ENCODE measurements at regions not wholly inside any gene's neighbourhood (a gene's known extent, or its start where the extent isn't known, plus 50 kb on each side); places are given as distances from the start of the nearest gene placed in this dataset.

GRCh38 chr17:5672815-5673430 lies 88.6 kb upstream of the NLRP1 start:
- no peak for DNase-seq
- intact Hi-C loops (cut with DNase I; ENCODE audit: low total_unique reads), result no loop called here
- Histone ChIP-seq H3K4me3 (no peak overlapping the region), H3K27ac (no peak overlapping the region), H3K36me3 (no peaks in the 10 kb centered on the region), H3K9me3 (no peaks in the 10 kb centered on the region), H3K4me1 (peaks cover 0 to 5% (median 0%) of the 10 kb centered on the region in 6 donors), H3K27me3 (replicated peaks in 1 of 7) (peaks cover 0 to 34% (median 4%) of the 10 kb centered on the region in 7 donors)
- TF ChIP-seq POLR2AphosphoS5 (IDR thresholded peaks at IDR 0.05) (no peak), POLR2A (IDR thresholded peaks at IDR 0.05) (no peak)
- TF ChIP-seq, protein P1, sequence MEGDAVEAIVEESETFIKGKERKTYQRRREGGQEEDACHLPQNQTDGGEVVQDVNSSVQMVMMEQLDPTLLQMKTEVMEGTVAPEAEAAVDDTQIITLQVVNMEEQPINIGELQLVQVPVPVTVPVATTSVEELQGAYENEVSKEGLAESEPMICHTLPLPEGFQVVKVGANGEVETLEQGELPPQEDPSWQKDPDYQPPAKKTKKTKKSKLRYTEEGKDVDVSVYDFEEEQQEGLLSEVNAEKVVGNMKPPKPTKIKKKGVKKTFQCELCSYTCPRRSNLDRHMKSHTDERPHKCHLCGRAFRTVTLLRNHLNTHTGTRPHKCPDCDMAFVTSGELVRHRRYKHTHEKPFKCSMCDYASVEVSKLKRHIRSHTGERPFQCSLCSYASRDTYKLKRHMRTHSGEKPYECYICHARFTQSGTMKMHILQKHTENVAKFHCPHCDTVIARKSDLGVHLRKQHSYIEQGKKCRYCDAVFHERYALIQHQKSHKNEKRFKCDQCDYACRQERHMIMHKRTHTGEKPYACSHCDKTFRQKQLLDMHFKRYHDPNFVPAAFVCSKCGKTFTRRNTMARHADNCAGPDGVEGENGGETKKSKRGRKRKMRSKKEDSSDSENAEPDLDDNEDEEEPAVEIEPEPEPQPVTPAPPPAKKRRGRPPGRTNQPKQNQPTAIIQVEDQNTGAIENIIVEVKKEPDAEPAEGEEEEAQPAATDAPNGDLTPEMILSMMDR (IDR thresholded peaks at IDR 0.05 in 8 of 11, conservative IDR thresholded peaks at IDR 0.05 in 3 of 11), result no peak
- WGBS, 5 donors, result 57 to 70% (median 63%) methylated on average over 5 of the region's 5 CpGs

- peaks cover 0 to 9% (median 0%) of the 10 kb centered on the region in 7 donors for H3K27me3 ChIP-seq (replicated peaks in 1 of 7)
- TF ChIP-seq POLR2AphosphoS5 (IDR thresholded peaks at IDR 0.05), result no peak
- TF ChIP-seq POLR2A (IDR thresholded peaks at IDR 0.05), result no peak
- TF ChIP-seq, protein P1 (IDR thresholded peaks at IDR 0.05 in 8 of 11, conservative IDR thresholded peaks at IDR 0.05 in 3 of 11), result no peak
- no peak overlapping the region for H3K27ac ChIP-seq
- no peak overlapping the region for H3K4me3 ChIP-seq
- no peaks in the 10 kb centered on the region for H3K36me3 ChIP-seq
- H3K9me3 ChIP-seq, result peaks cover 0 to 8% (median 0%) of the 10 kb centered on the region in 8 donors
- no peak for DNase-seq
- intact Hi-C loops (cut with DNase I; ENCODE audit: low total_unique reads), result no loop called here
- peaks cover 0 to 5% (median 0%) of the 10 kb centered on the region in 6 donors for H3K4me1 ChIP-seq
- 31 to 38% (median 35%) methylated on average over 6 of the region's 6 CpGs for WGBS, 5 donors
Observed at GRCh38 chr17:5675625-5676421, 91.5 kb upstream of the NLRP1 start.

DNA sequence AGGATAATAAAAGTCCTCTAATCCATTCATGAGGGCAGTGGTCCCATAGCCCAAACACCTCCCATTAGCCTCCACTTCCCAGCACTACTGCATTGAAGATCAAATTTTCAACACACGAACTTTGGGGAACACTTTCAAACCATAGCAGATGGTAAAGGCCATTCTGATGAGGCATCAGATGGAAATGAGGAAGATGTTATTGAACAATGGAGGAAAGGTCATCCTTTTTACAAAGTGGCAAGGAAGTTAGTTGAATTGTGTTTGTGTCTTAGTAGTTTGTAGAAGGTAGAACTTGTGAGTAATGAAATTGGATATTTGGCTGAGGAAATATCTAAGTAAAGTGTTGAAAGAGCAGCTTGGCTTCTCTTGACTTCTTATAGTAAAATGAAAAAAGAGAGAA lies 93.3 kb upstream of the NLRP1 start:
- Histone ChIP-seq H3K4me1 (peaks cover 0 to 5% (median 0%) of the 10 kb centered on the region in 6 donors), H3K9me3 (peaks cover 0 to 8% (median 0%) of the 10 kb centered on the region in 8 donors), H3K4me3 (no peak overlapping the region), H3K27ac (no peak overlapping the region), H3K27me3 (replicated peaks in 1 of 7) (peaks cover 0 to 26% (median 0%) of the 10 kb centered on the region in 7 donors), H3K36me3 (no peaks in the 10 kb centered on the region)
- TF ChIP-seq, protein P1 (IDR thresholded peaks at IDR 0.05 in 8 of 11, conservative IDR thresholded peaks at IDR 0.05 in 3 of 11), result no peak
- TF ChIP-seq POLR2AphosphoS5 (IDR thresholded peaks at IDR 0.05) (no peak), POLR2A (IDR thresholded peaks at IDR 0.05) (no peak)
- intact Hi-C loops (cut with DNase I; ENCODE audit: low total_unique reads), result no loop called here
- no peak for DNase-seq
- 43 to 58% (median 44%) methylated on average over 1 of the region's 1 CpG for WGBS, 5 donors

- H3K4me3 ChIP-seq, result no peak overlapping the region
- TF ChIP-seq POLR2A (IDR thresholded peaks at IDR 0.05) (no peak), POLR2AphosphoS5 (IDR thresholded peaks at IDR 0.05) (no peak)
- TF ChIP-seq, protein P1 (IDR thresholded peaks at IDR 0.05 in 8 of 11, conservative IDR thresholded peaks at IDR 0.05 in 3 of 11), result no peak
- H3K9me3 ChIP-seq, result peaks cover 0 to 8% (median 0%) of the 10 kb centered on the region in 8 donors
- peaks cover 0 to 32% (median 0%) of the 10 kb centered on the region in 7 donors for H3K27me3 ChIP-seq (replicated peaks in 1 of 7)
- no peak overlapping the region for H3K27ac ChIP-seq
- H3K4me1 ChIP-seq, result peaks cover 0 to 5% (median 0%) of the 10 kb centered on the region in 6 donors
- no peaks in the 10 kb centered on the region for H3K36me3 ChIP-seq
- 61 to 70% (median 63%) methylated on average over 4 of the region's 4 CpGs for WGBS, 5 donors
- intact Hi-C loops (cut with DNase I; ENCODE audit: low total_unique reads), result no loop called here
- no peak for DNase-seq
Observed at GRCh38 chr17:5678171-5678570, 93.9 kb upstream of the NLRP1 start.

Data from spleen (tissue), 11 donors.